ENCODE measurements at regions not wholly inside any gene's neighbourhood (a gene's known extent, or its start where the extent isn't known, plus 50 kb on each side); places are given as distances from the start of the nearest gene placed in this dataset.

DNA sequence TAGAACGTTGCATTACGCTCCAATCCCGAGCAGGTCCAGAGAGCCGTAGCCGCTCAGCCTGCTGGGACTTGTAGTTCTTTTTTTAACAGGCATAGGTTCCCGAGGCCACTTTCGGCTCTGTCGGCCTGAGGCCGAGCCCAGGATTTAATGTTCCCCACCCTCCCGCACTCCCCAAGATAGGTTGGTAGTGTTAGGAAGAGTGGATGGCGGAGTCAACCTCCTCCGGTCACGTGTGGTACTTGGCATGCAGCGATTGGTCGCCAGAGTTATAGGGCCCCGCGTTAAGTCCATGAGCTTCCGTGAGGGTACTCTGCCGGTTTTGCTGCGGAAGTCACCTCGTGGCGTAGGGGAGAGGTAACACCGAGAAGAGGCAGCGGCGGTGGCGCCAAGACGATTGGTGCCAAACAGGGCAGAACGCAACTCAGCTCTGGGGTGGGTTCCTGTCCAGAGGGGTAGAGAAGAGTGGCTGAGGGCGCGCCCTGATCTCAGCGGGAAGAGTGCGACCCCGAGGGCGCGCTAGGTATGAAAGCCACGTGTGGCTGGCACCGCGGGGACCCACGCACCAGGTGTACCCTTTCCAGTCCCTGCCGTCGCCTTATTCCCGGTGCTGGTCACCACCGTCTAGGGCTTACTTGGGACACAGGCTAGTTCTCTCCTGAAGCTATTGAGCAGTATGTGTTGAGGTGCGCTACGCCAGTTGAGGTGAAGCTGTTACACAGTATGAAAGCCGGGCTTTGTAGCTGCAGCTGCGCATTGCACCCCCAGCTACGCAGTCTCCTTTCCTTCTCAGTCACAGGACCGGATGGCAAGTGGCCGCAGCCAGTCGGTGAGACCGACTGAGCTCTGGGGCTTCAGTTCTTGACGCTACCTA, 177.2 kb downstream of the KDM5D start:
- H3K36me3 ChIP-seq (ENCODE audit: control insufficient read depth, insufficient read depth, low read length) = no peaks in the 10 kb centered on the region
- H3K4me3 ChIP-seq (ENCODE audit: low read depth in 2 of 2, low read length in 2 of 2) = no peak overlapping the region
- H3K4me1 ChIP-seq (ENCODE audit: control insufficient read depth, insufficient read depth, low read length) = no peaks in the 10 kb centered on the region
- H3K27me3 ChIP-seq (ENCODE audit: control insufficient read depth, insufficient read depth, low read length) = no peaks in the 10 kb centered on the region
- no peak for DNase-seq (ENCODE audit: low read depth, low spot score)
- ATAC-seq = no peak
- ChIA-PET POLR2A (no interaction called here), CTCF (no interaction called here)
- BruUV-seq (replicated peaks) = no TSS peak
- TF ChIP-seq POLR2AphosphoS5 (IDR thresholded peaks at IDR 0.05; ENCODE audit: low read depth, low read length) (no peak), SIN3A (IDR thresholded peaks at IDR 0.05; ENCODE audit: borderline replicate concordance, insufficient read depth, low read depth, low read length) (no peak), TCF7L2 (IDR thresholded peaks at IDR 0.05; ENCODE audit: low read depth, low read length) (no peak)
- TF ChIP-seq, protein P1, sequence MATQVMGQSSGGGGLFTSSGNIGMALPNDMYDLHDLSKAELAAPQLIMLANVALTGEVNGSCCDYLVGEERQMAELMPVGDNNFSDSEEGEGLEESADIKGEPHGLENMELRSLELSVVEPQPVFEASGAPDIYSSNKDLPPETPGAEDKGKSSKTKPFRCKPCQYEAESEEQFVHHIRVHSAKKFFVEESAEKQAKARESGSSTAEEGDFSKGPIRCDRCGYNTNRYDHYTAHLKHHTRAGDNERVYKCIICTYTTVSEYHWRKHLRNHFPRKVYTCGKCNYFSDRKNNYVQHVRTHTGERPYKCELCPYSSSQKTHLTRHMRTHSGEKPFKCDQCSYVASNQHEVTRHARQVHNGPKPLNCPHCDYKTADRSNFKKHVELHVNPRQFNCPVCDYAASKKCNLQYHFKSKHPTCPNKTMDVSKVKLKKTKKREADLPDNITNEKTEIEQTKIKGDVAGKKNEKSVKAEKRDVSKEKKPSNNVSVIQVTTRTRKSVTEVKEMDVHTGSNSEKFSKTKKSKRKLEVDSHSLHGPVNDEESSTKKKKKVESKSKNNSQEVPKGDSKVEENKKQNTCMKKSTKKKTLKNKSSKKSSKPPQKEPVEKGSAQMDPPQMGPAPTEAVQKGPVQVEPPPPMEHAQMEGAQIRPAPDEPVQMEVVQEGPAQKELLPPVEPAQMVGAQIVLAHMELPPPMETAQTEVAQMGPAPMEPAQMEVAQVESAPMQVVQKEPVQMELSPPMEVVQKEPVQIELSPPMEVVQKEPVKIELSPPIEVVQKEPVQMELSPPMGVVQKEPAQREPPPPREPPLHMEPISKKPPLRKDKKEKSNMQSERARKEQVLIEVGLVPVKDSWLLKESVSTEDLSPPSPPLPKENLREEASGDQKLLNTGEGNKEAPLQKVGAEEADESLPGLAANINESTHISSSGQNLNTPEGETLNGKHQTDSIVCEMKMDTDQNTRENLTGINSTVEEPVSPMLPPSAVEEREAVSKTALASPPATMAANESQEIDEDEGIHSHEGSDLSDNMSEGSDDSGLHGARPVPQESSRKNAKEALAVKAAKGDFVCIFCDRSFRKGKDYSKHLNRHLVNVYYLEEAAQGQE (IDR thresholded peaks at IDR 0.05; ENCODE audit: insufficient read depth in 1 of 2, low read depth in 2 of 2, low read length in 1 of 2) = no peak
- TF ChIP-seq, protein P2, sequence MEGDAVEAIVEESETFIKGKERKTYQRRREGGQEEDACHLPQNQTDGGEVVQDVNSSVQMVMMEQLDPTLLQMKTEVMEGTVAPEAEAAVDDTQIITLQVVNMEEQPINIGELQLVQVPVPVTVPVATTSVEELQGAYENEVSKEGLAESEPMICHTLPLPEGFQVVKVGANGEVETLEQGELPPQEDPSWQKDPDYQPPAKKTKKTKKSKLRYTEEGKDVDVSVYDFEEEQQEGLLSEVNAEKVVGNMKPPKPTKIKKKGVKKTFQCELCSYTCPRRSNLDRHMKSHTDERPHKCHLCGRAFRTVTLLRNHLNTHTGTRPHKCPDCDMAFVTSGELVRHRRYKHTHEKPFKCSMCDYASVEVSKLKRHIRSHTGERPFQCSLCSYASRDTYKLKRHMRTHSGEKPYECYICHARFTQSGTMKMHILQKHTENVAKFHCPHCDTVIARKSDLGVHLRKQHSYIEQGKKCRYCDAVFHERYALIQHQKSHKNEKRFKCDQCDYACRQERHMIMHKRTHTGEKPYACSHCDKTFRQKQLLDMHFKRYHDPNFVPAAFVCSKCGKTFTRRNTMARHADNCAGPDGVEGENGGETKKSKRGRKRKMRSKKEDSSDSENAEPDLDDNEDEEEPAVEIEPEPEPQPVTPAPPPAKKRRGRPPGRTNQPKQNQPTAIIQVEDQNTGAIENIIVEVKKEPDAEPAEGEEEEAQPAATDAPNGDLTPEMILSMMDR (IDR thresholded peaks at IDR 0.05) = no peak
- in situ Hi-C loops (cut with HindIII; ENCODE audit: low pct_unique_long_range_greater_than_20kb, low sequenced_read_pairs) = no loop called here
- intact Hi-C loops (cut with micrococcal nuclease; ENCODE audit: unreplicated experiment) = no loop called here
- H3K27ac ChIP-seq (ENCODE audit: low read length) = no peak overlapping the region
- H3K9me3 ChIP-seq (ENCODE audit: control insufficient read depth, insufficient read depth, low read depth, low read length) = no peaks in the 10 kb centered on the region

DNA sequence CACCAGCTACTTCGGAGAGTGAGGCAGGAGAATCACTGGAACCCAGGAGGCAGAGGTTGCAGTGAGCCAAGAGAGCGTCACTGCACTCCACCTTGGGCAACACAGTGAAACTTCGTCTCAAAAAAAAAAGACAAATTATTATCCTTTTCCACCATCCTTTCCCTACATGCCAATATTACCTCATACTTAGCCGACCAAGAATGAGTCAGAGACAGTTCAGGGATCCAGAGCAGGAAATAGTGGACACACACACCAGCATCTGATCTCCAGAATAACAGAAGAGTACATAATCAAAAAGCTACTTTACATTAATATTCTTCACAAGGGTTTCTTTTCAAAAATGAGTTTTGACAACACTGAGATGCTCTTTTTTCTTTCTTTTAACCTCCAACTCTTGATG, 185.4 kb downstream of the KDM5D start:
- no TSS peak for BruUV-seq (replicated peaks)
- TF ChIP-seq, protein P1 (IDR thresholded peaks at IDR 0.05; ENCODE audit: insufficient read depth in 1 of 2, low read depth in 2 of 2, low read length in 1 of 2) = no peak
- TF ChIP-seq POLR2AphosphoS5 (IDR thresholded peaks at IDR 0.05; ENCODE audit: low read depth, low read length) (no peak), TCF7L2 (IDR thresholded peaks at IDR 0.05; ENCODE audit: low read depth, low read length) (no peak), SIN3A (IDR thresholded peaks at IDR 0.05; ENCODE audit: borderline replicate concordance, insufficient read depth, low read depth, low read length) (no peak)
- TF ChIP-seq, protein P2 (IDR thresholded peaks at IDR 0.05) = no peak
- DNase-seq (ENCODE audit: low read depth, low spot score) = no peak
- no peak overlapping the region for H3K4me3 ChIP-seq (ENCODE audit: low read depth in 2 of 2, low read length in 2 of 2)
- ChIA-PET POLR2A (no interaction called here), CTCF (no interaction called here)
- no peaks in the 10 kb centered on the region for H3K4me1 ChIP-seq (ENCODE audit: control insufficient read depth, insufficient read depth, low read length)
- H3K9me3 ChIP-seq (ENCODE audit: control insufficient read depth, insufficient read depth, low read depth, low read length) = no peaks in the 10 kb centered on the region
- H3K36me3 ChIP-seq (ENCODE audit: control insufficient read depth, insufficient read depth, low read length) = no peaks in the 10 kb centered on the region
- intact Hi-C loops (cut with micrococcal nuclease; ENCODE audit: unreplicated experiment) = no loop called here
- ATAC-seq = no peak
- H3K27me3 ChIP-seq (ENCODE audit: control insufficient read depth, insufficient read depth, low read length) = no peaks in the 10 kb centered on the region
- H3K27ac ChIP-seq (ENCODE audit: low read length) = no peak overlapping the region
- in situ Hi-C loops (cut with HindIII; ENCODE audit: low pct_unique_long_range_greater_than_20kb, low sequenced_read_pairs) = no loop called here
